ENCODE measurements at regions not wholly inside any gene's neighbourhood (a gene's known extent, or its start where the extent isn't known, plus 50 kb on each side); places are given as distances from the start of the nearest gene placed in this dataset.

- DNase-seq (ENCODE audit: low spot score, unreplicated experiment), result no peak
- no peak for TF ChIP-seq CTCF (IDR thresholded peaks at IDR 0.05; ENCODE audit: unreplicated experiment)
- Mint-ChIP-seq H3K4me1 (ENCODE audit: low read depth) (no peaks in the 10 kb centered on the region), H3K9me3 (ENCODE audit: low read depth) (peaks cover 3% of the 10 kb centered on the region), H3K4me3 (ENCODE audit: low read depth) (no peak overlapping the region), H3K27me3 (no peaks in the 10 kb centered on the region), H3K36me3 (ENCODE audit: insufficient read depth) (peaks cover 5% of the 10 kb centered on the region), H3K27ac (no peak overlapping the region)
These were observed 748.6 kb upstream of the DDX18 start for GRCh38 chr2:117065912-117066311.

GRCh38 chr2:117067900-117068299 lies 746.6 kb upstream of the DDX18 start:
- Mint-ChIP-seq H3K27me3 (no peaks in the 10 kb centered on the region), H3K4me3 (ENCODE audit: low read depth) (no peak overlapping the region), H3K9me3 (ENCODE audit: low read depth) (peaks cover 3% of the 10 kb centered on the region), H3K4me1 (ENCODE audit: low read depth) (no peaks in the 10 kb centered on the region), H3K36me3 (ENCODE audit: insufficient read depth) (peaks cover 8% of the 10 kb centered on the region), H3K27ac (no peak overlapping the region)
- no peak for TF ChIP-seq CTCF (IDR thresholded peaks at IDR 0.05; ENCODE audit: unreplicated experiment)
- DNase-seq (ENCODE audit: low spot score, unreplicated experiment), result no peak

- no peak for DNase-seq (ENCODE audit: low spot score, unreplicated experiment)
- H3K4me3 Mint-ChIP-seq (ENCODE audit: low read depth), result no peak overlapping the region
- H3K27me3 Mint-ChIP-seq, result no peaks in the 10 kb centered on the region
- no peaks in the 10 kb centered on the region for H3K4me1 Mint-ChIP-seq (ENCODE audit: low read depth)
- no peak overlapping the region for H3K27ac Mint-ChIP-seq
- peaks cover 3% of the 10 kb centered on the region for H3K9me3 Mint-ChIP-seq (ENCODE audit: low read depth)
- no peak for TF ChIP-seq CTCF (IDR thresholded peaks at IDR 0.05; ENCODE audit: unreplicated experiment)
- H3K36me3 Mint-ChIP-seq (ENCODE audit: insufficient read depth), result peaks cover 8% of the 10 kb centered on the region
These were observed 746.1 kb upstream of the DDX18 start for GRCh38 chr2:117068371-117068770.

- TF ChIP-seq CTCF (IDR thresholded peaks at IDR 0.05; ENCODE audit: unreplicated experiment), result no peak
- Mint-ChIP-seq H3K27me3 (no peaks in the 10 kb centered on the region), H3K4me1 (ENCODE audit: low read depth) (no peaks in the 10 kb centered on the region), H3K36me3 (ENCODE audit: insufficient read depth) (peaks cover 8% of the 10 kb centered on the region), H3K27ac (no peak overlapping the region), H3K4me3 (ENCODE audit: low read depth) (no peak overlapping the region), H3K9me3 (ENCODE audit: low read depth) (peaks cover 3% of the 10 kb centered on the region)
- no peak for DNase-seq (ENCODE audit: low spot score, unreplicated experiment)
These were observed 742.9 kb upstream of the DDX18 start for GRCh38 chr2:117071556-117072102.

- Mint-ChIP-seq H3K27ac (no peak overlapping the region), H3K27me3 (no peaks in the 10 kb centered on the region), H3K9me3 (ENCODE audit: low read depth) (peaks cover 3% of the 10 kb centered on the region), H3K4me3 (ENCODE audit: low read depth) (no peak overlapping the region), H3K4me1 (ENCODE audit: low read depth) (no peaks in the 10 kb centered on the region), H3K36me3 (ENCODE audit: insufficient read depth) (peaks cover 8% of the 10 kb centered on the region)
- TF ChIP-seq CTCF (IDR thresholded peaks at IDR 0.05; ENCODE audit: unreplicated experiment), result no peak
- DNase-seq (ENCODE audit: low spot score, unreplicated experiment), result no peak
These were observed 739.7 kb upstream of the DDX18 start for GRCh38 chr2:117074756-117075155.
